ENCODE measurements at regions not wholly inside any gene's neighbourhood (a gene's known extent, or its start where the extent isn't known, plus 50 kb on each side); places are given as distances from the start of the nearest gene placed in this dataset.

DNA sequence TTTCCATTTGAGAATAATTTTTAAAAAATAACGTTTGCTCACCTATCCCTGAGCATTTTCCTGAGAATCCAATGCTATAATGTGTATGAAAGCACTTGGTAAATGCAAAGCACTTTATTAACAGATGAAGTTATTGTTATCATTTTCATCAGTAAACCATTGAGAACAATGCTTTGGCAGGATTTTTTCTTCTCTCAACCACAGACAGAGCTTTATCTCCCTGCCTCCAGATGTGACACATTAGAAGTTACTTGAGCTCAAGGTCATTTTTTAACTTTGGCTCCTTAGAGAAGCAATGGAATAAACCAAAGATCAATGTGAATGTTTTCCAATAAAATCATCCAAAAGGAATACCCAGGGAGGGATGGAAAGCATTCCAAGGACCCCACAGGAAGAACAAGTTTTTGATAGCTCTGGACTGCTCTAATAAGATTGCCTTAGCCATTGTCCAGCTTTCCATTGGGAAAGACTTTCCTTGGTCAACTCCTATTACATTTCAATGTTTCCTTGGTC, 118.9 kb upstream of the NT5C1B start:
- TF ChIP-seq EZH2 (IDR thresholded peaks at IDR 0.05; ENCODE audit: insufficient read depth, poor library complexity, severe bottlenecking), result no peak
- TF ChIP-seq EZH2phosphoT487 (IDR thresholded peaks at IDR 0.05; ENCODE audit: insufficient read depth, low read depth), result no peak
